NT2/D1 (cell line): ENCODE measurements at regions not wholly inside any gene's neighbourhood (a gene's known extent, or its start where the extent isn't known, plus 50 kb on each side); places are given as distances from the start of the nearest gene placed in this dataset.

Source experiments
- YY1 ChIP-seq: IDR thresholded peaks from 2 replicates; pipeline ENCODE4 v1.6.1; 2011; ENCODE audit not compliant: insufficient read length, insufficient read depth
- ZNF274 ChIP-seq: IDR thresholded peaks from 2 replicates; pipeline ENCODE4 v1.6.1; 2011; ENCODE audit warnings: mild to moderate bottlenecking, low read depth, low read length

DNA sequence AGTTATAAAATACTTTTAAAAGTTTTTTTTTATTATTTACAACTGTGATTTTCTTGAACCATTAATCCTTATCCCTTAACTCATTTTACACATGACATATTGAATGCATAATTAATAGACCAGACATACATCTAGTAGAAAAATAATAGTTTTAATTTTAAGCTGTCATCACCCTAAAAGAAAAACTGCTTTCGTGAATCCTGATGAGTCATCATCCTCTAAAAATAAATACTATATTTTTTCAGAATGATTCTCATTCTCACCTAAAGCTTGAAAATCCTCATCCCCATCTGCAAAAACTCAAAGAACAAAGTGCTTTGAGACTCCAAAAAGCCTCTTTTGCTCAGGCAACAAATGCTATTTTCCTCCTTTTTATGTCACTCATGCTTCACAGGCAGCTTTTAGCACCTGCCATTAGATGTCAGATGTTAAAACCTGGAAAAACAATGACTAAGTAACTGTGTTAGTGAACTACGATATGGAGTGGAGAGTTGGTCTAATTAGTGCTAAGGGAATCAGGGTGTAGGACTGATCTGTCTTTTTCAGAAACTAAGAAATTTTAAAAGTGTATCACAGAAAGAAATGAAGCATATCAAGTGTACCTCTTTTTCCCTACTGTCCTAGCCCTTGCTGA, 297.6 kb downstream of the TMX3 start:
- TF ChIP-seq ZNF274 (no peak), YY1 (no peak)
